LoVo (cell line): ENCODE measurements at regions not wholly inside any gene's neighbourhood (a gene's known extent, or its start where the extent isn't known, plus 50 kb on each side); places are given as distances from the start of the nearest gene placed in this dataset.
"Not testable (repeated sequence)": the region's sequence is repeated elsewhere in the genome, so short reads cannot be mapped to it uniquely, and the experiment has no call there.

ENCODE experiments used
- DNase-seq: peaks from one replicate; pipeline ENCODE4 v3.0.0-alpha.2; 2016; ENCODE audit warnings: low spot score

DNA sequence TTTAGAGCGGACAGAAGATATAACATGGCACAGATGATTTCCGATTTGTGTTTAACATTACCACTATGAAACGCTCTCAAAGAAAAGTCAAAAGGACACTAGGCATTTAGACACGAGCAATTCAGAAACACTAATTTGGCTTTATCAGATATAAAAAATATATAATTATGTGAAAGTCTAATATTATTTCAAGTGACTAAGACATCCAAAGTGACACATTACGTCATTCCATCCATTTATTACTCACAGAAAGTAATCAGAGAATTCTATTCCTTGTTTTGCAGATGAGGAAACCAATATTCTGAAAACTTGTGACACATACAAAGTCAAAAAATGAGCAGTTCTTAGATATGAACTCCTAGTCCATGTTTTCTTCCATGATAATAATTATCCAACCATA, 250.8 kb upstream of the USP15 start:
- no peak for DNase-seq

DNA sequence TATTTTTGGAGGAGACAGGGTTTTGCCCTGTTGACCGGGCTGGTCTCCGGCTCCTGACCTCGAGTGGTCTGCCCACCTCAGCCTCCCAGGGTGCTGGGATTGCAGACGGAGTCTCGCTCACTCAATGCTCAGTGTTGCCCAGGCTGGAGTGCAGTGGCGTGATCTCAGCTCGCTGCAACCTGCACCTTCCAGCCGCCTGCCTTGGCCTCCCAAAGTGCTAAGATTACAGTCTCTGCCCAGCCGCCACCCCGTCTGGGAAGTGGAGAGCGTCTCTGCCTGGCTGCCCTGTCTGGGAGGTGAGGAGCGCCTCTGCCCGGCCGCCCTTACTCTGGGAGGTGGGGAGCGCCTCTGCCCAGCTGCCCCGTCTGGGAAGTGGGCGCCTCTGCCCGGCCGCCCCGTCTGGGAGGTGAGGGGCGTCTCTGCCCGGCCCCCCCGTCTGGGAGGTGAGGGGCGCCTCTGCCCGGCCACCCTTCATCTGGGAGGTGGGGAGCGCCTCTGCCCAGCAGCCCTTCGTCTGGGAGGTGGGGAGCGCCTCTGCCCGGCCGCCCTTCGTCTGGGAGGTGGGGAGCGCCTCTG, 249.8 kb upstream of the USP15 start:
- not testable (repeated sequence) for DNase-seq

DNA sequence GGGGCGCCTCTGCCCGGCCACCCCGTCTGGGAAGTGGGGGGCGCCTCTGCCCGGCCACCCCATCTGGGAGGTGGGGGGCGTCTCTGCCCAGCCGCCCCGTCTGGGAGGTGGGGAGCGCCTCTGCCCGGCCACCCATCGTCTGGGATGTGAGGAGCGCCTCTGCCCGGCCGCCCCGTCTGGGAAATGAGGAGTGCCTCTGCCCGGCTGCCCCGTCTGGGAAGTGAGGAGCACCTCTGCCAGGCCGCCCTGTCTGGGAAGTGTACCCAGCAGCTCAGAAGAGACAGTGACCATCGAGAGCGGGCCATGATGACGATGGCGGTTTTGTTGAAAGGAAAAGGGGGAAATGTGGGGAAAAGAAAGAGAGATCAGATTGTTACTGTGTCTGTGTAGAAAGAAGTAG, 249.2 kb upstream of the USP15 start:
- not testable (repeated sequence) for DNase-seq

DNA sequence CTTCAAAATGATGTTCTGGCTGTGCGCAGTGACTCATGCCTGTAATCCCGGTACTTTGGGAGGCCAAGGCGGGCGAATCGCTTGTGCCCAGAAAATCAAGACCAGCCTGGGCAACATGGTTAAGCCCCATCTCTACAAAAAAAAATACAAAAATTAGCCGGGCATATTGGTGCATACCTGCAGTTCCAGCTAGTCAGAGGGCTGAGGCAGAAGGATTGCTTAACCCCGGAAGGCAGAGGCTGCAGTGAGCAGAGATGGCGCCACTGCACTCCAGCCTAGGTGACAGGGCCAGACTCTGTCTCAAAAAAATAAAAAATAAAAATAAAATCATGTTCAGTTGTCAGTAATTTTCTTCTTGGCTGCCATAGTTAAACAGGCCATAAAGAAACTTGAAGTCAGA, 245.9 kb upstream of the USP15 start:
- DNase-seq = no peak

DNA sequence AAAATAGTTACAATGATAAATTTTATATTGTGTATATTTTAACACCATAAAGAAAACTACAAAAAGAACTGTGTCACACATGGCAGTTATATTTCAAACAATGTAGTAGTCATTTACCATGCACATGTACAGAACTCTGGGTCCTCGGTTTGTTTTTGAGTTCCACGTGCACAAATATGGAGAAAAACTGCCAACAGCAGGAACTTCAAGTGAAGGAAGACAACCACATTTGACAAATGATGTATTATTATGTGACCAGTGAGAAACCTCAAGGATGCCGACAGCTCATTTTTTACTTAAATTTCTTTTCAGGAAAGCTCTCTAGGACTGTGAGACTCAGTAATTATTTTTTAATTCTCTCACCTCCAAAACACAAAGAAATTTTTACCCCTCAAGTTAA, 244.2 kb upstream of the USP15 start:
- no peak for DNase-seq

DNA sequence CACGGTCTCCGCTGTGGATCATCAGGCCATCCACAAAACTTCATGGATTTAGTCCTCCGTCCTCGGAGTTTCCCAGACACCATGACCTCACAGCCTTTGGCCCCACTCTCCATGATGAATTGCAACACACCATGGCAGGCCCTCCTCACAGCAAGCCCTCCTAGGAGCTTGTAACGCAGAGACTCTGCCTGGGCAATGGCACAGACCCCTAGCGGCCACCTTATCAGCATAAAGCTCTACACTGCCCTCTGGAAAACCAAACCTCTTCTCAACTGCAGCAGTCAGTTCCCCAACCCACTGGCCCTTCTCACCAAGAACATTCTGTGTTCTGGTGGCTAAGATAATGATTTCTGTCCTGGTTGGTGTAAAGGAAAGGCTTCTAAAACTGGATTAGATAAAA, 238.4 kb upstream of the USP15 start:
- DNase-seq = no peak

DNA sequence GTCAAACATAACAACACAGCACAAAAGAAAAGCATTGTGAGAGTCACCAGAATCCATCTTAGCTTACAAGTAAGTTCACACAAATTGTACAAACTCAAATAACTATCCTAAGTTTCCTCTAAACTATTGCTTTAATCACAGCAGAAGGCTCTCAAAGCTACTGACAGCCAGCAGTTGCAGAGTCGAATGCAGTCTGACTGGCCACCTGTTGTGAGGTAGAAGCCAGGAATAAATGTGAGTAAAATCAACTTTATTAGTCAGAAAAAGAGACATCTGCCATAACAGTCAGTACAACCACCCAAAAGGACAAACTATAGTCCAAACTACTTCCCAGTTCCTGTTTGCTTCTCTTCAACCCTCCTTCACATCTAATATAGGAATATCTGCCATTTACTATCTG, 231.7 kb upstream of the USP15 start:
- no peak for DNase-seq

DNA sequence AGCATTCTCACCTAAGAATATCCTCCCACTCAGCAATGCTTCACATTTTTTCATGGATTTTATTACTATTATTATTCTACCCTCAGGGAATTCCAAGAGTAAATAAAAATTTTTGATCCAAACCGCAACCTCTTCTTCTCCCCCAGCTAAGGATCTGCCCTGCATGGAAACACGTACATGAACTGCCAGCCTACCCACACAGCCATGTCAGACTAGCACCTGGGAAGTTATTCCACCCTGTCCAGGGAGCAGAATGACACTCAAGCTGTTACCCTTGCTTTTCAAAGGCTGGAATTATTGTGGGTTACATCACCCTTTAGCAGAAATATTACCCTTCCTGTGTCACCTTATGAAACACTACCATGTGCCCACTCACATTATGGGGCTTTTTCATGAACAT, 227.3 kb upstream of the USP15 start:
- DNase-seq = no peak

DNA sequence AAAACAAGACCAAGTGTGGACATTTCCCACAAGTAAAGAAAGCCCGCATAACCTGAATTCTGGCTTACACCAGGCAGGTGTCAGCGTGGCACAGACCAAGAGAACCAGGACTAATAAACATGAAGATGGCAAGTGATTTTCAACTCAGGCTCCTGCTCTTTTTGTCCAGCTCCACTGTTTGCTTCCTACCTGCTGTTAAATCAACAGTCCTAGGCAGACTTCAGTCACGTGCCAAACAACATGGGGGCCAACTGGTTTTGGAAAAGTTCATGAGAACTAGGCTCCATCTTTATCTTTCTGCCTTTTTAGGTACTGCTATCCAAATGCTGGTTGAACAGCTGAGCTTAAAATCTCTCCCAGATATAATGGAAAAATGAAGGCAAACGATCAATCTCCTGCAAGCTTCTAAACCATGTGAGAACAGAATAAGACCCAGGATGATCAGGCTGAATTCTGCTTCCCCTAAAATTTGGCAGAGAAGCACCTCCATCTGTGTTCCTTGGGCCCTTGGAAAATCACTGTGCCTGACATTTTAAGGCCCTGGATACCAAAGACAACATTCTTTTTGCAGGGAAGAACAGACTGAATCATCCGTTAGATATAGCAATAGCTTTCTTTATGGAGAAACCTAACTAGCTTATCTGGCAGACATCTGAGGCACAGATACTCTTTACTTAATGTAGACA, 215.6 kb upstream of the USP15 start:
- no peak for DNase-seq

DNA sequence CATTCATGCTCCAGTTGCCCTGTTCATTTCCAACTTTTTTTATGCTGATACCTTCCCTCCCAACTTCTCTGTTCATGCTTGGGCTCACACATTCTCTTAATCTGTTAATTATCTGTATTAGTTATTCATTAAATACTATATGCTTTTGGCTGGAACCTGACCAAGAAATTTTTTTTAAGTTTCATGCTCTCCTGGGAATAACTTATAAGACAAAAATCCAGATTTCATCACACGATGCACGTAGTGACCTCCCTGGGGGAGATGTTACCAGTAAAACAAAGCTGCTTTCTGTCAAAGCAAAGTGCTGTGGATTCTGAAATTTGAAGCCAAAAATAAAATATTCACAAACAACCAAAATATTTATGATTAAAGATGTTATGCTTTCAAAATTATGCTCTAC, 215.0 kb upstream of the USP15 start:
- DNase-seq = no peak

DNA sequence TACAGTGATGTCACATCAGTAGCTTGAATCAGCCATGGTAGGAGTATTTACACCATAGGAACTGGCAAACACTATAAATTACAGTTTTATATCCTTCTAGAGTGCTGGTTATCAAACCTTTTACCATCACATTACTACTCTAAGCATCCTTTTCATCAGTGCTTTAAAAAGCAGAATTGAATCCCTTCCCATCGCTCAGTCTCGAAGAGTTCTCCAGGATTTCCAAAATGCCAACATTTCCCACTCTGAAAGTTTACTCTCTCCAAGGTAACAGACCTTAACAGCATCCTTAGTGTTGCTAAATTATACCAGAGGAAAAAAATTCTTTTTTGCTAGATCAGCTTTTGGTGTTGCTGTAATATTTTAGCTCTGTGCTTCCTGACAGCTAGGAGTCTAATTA, 209.4 kb upstream of the USP15 start:
- no peak for DNase-seq

DNA sequence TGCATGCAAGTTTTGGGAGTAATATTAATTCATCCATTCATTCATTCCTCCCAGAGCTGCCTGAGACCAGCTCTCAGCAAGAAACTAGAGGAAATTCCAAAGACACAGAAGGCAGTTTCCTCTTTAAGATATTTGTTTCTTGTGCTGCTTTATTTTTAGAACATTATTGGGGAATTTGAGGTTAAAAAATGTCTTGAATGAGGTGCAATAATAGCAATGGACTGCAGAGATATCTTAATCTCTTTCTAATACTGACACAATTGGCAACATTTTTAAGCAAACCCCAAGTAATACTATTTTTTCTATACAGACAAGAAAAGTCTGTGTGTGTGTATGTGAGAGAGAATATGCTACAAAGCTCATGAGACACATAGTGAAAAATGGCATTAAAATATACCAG, 190.2 kb upstream of the USP15 start:
- DNase-seq = no peak

DNA sequence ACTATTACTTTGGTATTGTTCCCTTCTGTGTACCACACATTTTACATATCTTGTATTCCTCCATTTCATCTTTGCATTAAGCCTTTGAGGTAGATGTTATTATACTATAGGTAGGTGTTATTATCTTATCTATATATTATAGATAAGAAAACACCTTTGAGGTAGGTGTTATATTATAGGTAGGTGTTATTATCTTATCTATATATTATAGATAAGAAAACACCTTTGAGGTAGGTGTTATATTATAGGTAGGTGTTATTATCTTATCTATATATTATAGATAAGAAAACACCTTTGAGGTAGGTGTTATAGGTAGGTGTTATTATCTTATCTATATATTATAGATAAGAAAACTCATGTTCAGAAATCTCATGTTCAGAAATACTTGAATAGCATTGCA, 187.0 kb upstream of the USP15 start:
- not testable (repeated sequence) for DNase-seq

DNA sequence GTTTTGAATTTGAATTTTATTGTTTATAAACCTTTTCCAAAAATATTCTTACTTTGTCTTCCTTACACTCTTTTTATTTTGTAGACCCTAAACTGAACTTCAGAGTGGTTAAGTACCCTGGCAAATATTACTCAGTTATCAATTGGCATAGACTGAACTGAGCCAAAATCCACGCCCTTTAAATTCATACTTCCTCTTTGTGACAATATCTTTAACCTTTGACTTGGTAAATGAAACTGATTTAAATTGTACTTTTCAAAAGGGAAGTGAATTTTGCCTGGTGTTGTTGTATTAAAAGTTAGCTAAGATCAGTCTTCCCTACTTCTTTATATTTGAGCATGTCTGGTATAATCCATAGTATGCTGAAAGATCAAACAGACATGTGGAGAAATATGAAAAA, 184.3 kb upstream of the USP15 start:
- no peak for DNase-seq

DNA sequence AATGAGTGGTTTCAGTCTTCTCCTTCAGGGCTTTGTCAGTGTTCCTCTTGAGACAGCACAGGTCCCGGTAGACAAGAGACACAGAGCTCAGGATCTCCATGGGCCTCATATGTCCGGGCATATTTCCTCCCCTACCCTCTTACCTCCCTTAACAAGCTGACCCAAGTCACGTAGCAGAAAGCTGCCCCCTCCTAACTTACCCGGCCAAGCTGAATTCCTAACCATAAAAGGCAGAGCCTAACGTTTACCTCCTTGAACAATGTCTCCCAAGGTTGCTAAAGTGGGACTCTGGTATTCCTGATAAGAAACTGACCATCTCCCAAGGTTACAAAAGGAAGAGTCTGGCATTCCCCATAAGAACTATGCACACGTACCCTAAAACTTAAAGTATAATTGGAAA, 182.2 kb upstream of the USP15 start:
- DNase-seq = no peak

DNA sequence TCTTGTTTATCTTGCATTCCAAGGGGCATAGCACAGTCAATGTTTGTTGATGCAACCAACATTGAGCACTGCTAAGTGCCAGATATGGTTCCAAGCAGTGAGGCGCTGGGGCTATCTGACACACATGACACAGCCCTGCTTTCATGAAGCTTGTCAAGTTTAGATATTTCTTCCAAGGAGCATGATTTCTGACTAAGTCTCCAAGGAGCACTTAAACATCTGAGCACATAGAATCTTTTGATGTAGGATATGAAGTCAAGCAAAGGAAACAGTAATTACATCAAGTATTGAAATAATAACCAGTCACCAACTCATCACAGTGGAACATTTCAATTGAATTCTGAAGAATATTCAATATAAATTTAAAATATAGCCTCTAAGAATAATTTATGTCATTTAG, 177.8 kb upstream of the USP15 start:
- DNase-seq = no peak

DNA sequence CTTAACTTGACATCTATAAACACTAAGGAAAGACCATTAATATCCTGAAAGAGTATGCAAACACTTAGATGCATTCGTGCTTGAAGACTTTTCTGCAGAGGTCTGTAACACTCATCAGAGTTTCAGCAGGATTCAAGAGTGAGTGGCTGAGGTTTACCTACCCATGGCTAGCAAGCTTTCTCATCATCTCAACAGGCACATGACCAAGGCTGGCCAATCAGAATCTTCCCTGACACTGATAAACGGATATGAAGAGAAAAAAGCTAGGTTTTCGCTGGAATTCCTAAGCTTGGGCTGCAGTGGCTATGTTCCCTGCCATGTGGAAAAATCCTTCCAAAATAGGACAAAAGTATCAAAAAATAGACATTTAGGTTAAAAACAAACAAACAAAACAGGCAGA, 162.1 kb upstream of the USP15 start:
- no peak for DNase-seq

DNA sequence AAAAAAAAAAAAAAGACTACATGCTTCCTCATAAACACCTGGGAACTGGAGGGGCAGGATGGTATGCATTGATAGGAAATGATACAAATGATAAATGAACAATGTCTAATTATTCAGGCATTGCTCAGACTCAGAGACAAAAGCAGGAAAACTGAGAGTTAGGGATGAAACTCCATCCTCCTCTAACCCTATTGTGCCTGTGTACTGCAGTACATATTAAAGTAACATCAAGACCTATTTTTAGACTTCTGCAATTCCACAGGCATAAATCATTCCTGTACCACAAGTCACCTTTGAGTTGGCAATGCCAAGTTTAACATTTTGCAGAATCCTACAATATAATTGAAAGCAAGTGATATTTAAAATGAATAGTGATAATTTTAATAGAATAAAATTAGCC, 156.5 kb upstream of the USP15 start:
- DNase-seq = no peak

DNA sequence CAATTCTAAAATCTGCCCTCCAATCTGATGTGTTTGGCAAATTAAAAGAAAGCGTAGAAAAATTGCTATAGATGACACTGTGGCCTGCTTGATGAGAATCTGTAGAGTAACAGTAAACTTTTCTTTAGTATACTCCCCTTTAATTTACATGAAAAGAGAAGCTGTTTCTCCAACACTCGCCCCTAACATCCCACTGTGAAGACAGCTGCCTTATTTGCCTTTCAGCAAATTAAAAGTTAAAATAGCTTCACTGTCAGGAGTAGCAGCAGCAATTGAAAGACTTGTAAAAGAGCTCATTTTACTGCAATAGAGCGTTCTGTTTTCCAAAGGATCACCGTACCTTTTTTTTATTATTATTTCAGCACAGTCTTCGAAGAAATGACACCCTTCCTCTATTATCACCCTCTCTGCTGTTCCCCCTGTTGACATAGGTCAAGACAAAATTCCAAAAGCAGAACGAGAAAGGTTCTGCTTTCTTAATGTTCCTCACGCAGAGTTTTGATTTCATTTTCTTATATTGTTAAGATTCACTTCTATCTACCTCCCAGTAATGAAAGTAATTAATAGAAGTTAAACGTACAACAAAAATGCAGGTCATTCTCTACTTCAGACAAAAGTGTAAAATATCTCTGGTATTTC, 153.5 kb upstream of the USP15 start:
- DNase-seq = no peak

DNA sequence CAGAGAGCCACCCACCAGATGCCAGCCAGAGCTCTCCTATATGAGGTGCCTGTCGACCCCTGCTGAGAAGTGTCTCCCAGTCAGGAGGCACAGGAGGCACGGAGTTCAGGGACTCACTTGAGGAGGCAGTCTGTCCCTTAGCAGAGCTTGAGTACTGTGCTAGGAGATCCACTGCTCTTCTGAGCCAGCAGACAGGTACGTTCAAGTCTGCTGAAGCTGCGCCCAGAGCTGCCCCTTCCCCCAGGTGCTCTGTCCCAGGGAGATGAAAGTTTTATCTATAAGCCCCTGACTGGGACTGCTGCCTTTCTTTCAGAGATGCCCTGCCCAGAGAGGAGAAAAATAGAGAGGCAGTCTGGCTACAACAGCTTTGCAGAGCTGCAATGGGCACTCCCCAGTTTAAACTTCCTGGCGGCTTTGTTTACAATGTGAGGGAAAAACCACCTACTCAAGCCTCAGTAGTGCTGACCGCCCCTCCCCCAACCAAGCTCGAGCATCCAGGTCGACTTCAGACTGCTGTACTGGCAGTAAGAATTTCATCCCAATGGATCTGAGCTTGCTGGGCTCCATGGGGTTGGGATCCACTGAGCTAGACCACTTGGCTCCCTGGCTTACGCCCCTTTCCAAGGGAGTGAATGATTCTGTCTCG, 146.7 kb upstream of the USP15 start:
- DNase-seq = no peak

DNA sequence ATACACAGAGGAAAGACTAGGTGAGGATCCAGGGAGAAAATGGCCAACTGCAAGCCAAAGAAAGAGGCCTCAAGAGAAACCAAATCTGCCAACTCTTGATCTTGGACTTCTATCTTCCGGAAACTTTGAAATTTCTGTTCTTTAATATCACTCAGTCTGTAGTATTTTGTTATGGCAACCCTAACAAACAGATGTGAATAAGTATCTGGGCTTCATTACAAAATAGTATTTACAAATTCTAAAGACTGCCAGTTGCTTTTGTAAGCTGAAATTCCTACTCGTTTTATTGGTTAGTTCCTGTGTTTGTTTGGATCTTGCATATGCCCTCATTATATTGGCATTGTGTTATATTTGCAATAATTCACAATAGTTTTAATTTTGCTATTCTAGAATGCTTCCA, 143.2 kb upstream of the USP15 start:
- no peak for DNase-seq

DNA sequence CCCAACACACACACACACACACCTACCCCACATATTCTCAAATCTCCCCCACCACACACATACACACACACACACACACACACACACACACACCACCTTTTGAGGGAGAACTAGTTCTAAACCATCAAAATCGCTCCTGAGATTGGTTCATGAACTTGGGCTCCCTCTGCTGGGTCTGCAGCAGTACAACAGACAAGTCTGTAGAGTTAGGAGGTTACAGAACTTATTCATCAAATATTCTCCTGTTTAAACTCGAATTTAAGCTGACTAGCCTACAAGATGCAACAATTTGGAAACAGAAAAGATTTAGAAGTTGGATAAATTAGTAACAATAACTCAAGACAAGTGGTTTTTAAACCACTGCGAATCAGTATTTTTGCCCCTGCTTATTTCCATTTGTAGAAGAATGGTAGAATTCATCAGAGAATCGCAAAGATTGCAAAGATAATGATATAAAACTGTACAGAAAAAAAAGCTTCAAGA, 136.4 kb upstream of the USP15 start:
- DNase-seq = peak; percentile 68

DNA sequence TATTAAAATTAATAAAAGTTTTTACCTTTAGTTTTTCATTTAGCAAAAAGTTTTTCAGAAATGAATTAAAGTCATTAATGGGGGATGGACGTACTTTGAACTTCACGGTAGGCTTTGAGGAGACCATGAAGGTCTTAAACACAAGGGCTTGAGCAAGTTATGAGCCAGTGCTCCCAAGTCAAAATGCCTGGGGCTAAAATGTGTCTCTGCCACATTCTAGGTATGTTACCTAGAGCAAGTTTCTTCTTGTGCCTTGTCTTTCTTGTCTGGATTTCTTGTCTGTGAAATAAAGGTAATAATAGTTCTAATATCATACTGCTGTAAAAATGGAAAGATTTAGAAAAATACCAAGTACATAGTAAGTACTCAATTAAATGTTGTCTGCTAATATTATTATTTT, 132.7 kb upstream of the USP15 start:
- DNase-seq = no peak
